GM23338 (cell line): ENCODE measurements at regions not wholly inside any gene's neighbourhood (a gene's known extent, or its start where the extent isn't known, plus 50 kb on each side); places are given as distances from the start of the nearest gene placed in this dataset.

Source experiments
- ATAC-seq: fragments of 200-7000 bp; cut with Tn5 transposase; 3 replicates; pipeline ENCODE4 v1.9.1; 2020
- DNase-seq: peaks from one replicate; pipeline ENCODE4 v3.0.0-alpha.2; 2015; ENCODE audit warnings: low spot score
- H2AFZ ChIP-seq: fragments of 200-600 bp; sonication (generic); 2 replicates; pipeline ENCODE4 v1.8.0; 2016; ENCODE audit warnings: antibody characterized with exemption, mild to moderate bottlenecking, moderate library complexity
- H3F3A ChIP-seq: fragments of 200-600 bp; sonication (generic); replicated peaks from 2 replicates; pipeline ENCODE4 v1.8.0; 2017; ENCODE audit warnings: antibody characterized with exemption, mixed run types, low read depth
- H3K27ac ChIP-seq: fragments of 200-600 bp; sonication (generic); 2 replicates; pipeline ENCODE4 v1.6.1; 2016; ENCODE audit warnings: low read depth
- H3K27me3 ChIP-seq: fragments of 200-600 bp; sonication (generic); 2 replicates; pipeline ENCODE4 v1.8.0; 2016; ENCODE audit warnings: mild to moderate bottlenecking, mixed run types, moderate library complexity; ENCODE audit not compliant: insufficient read depth
- H3K36me3 ChIP-seq: fragments of 200-600 bp; sonication (generic); 2 replicates; pipeline ENCODE4 v1.8.0; 2016; ENCODE audit warnings: mild to moderate bottlenecking; ENCODE audit not compliant: insufficient read depth
- H3K4me1 ChIP-seq: fragments of 200-600 bp; sonication (generic); 2 replicates; pipeline ENCODE4 v1.8.0; 2016; ENCODE audit warnings: mild to moderate bottlenecking, moderate library complexity; ENCODE audit not compliant: insufficient read depth
- H3K4me2 ChIP-seq: fragments of 200-600 bp; sonication (generic); 2 replicates; pipeline ENCODE4 v1.7.1; 2017; ENCODE audit warnings: mixed run types
- H3K4me3 ChIP-seq: fragments of 200-600 bp; sonication (generic); 2 replicates; pipeline ENCODE4 v1.6.1; 2016; ENCODE audit warnings: mixed run types
- H3K79me2 ChIP-seq: fragments of 200-600 bp; sonication (generic); replicated peaks from 2 replicates; pipeline ENCODE4 v1.8.0; 2017; ENCODE audit warnings: mild to moderate bottlenecking; ENCODE audit not compliant: insufficient read depth
- H3K9me2 ChIP-seq: fragments of 200-600 bp; sonication (generic); 2 replicates; pipeline ENCODE4 v1.8.0; 2017; ENCODE audit not compliant: insufficient read depth
- H4K20me1 ChIP-seq: fragments of 200-600 bp; sonication (generic); replicated peaks from 2 replicates; pipeline ENCODE4 v1.8.0; 2017; ENCODE audit warnings: mild to moderate bottlenecking; ENCODE audit not compliant: insufficient read depth
- H3K27ac Mint-ChIP-seq: 2 replicates; pipeline ENCODE4 v1.8.0; 2020; ENCODE audit warnings: inconsistent platforms, mild to moderate bottlenecking, moderate library complexity, mixed read lengths
- H3K27me3 Mint-ChIP-seq: 3 replicates; pipeline ENCODE4 v1.8.0; 2022; ENCODE audit warnings: low read depth, mild to moderate bottlenecking, moderate library complexity, mixed read lengths, inconsistent platforms; ENCODE audit not compliant: insufficient read depth, poor library complexity
- H3K36me3 Mint-ChIP-seq: 3 replicates; pipeline ENCODE4 v1.8.0; 2021; ENCODE audit warnings: low read depth, mild to moderate bottlenecking, inconsistent platforms, moderate library complexity, mixed read lengths
- H3K4me1 Mint-ChIP-seq: 3 replicates; pipeline ENCODE4 v1.8.0; 2020; ENCODE audit warnings: mild to moderate bottlenecking, inconsistent platforms, mixed read lengths
- H3K4me3 Mint-ChIP-seq: 3 replicates; pipeline ENCODE4 v1.8.0; 2021; ENCODE audit warnings: moderate library complexity, mild to moderate bottlenecking, inconsistent platforms, mixed read lengths
- H3K9me3 Mint-ChIP-seq: 3 replicates; pipeline ENCODE4 v1.8.0; 2020; ENCODE audit warnings: moderate library complexity, mild to moderate bottlenecking, inconsistent platforms, mixed read lengths
- EZH2phosphoT487 ChIP-seq: fragments of 200-600 bp; sonication (generic); IDR thresholded peaks from one replicate; pipeline ENCODE4 v1.8.1; 2018; ENCODE audit warnings: antibody characterized with exemption; ENCODE audit not compliant: unreplicated experiment
- JUNB ChIP-seq: IDR thresholded peaks from one replicate; pipeline ENCODE4 v1.6.1; 2016; ENCODE audit warnings: antibody characterized with exemption; ENCODE audit not compliant: unreplicated experiment
- REST ChIP-seq: IDR thresholded peaks from one replicate; pipeline ENCODE4 v1.6.1; 2018; ENCODE audit warnings: antibody characterized with exemption; ENCODE audit not compliant: unreplicated experiment
- ZNF114 ChIP-seq: fragments of 250-450 bp; sonication (Bioruptor Pico); IDR thresholded peaks from 2 replicates; pipeline ENCODE4 v1.5.0; 2020; ENCODE audit warnings: mild to moderate bottlenecking, moderate library complexity
- TF ChIP-seq, protein P1 (sequence below), 2 experiments: fragments of 200-600 bp in 1 of 2; sonication (generic) in 1 of 2; conservative IDR thresholded peaks; 2 replicates each; pipeline versions ENCODE4 v1.5.1 to v1.6.1; 2016 to 2017; ENCODE audit warnings: antibody characterized with exemption in 2 of 2, low read depth in 2 of 2, mild to moderate bottlenecking in 2 of 2, moderate library complexity in 1 of 2

DNA sequence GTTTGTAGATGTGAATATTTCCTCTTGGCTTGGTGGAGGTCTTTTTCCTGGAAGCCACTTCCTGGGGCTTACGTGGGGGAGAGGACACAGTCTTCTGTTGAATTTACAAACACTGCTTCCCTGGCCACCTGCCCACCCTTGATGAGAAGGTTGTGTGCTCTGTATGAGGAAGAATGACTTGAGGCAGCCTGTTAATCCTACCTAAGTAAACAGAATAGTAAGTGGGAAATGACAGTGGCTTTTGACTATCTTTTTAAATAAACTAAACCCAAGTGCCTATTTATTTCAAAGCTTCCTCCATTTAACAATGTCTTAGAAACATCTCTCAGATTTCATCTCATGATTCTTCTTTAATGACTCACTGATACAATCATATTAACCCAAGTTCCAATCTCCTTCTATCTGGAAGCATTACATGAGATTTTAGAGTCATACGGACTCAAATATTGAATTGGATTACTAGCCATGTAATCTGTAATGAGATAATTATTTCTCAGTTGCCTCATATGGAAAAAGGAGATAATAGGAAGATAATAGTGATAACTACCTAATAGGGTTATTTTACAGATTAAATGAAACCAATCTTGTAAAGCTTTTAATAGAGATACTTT is 96.6 kb upstream of the SMIM36 start:
- TF ChIP-seq, protein P1, sequence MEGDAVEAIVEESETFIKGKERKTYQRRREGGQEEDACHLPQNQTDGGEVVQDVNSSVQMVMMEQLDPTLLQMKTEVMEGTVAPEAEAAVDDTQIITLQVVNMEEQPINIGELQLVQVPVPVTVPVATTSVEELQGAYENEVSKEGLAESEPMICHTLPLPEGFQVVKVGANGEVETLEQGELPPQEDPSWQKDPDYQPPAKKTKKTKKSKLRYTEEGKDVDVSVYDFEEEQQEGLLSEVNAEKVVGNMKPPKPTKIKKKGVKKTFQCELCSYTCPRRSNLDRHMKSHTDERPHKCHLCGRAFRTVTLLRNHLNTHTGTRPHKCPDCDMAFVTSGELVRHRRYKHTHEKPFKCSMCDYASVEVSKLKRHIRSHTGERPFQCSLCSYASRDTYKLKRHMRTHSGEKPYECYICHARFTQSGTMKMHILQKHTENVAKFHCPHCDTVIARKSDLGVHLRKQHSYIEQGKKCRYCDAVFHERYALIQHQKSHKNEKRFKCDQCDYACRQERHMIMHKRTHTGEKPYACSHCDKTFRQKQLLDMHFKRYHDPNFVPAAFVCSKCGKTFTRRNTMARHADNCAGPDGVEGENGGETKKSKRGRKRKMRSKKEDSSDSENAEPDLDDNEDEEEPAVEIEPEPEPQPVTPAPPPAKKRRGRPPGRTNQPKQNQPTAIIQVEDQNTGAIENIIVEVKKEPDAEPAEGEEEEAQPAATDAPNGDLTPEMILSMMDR (conservative IDR thresholded peaks at IDR 0.05; ENCODE audit: low read depth in 2 of 2), result no peak
- TF ChIP-seq REST (no peak), EZH2phosphoT487 (no peak)
- no peaks in the 10 kb centered on the region for H3F3A ChIP-seq
- ATAC-seq, result no peak
- Mint-ChIP-seq H3K9me3 (no peaks in the 10 kb centered on the region), H3K4me3 (no peak overlapping the region), H3K36me3 (no peaks in the 10 kb centered on the region), H3K4me1 (peaks cover 9% of the 10 kb centered on the region), H3K27ac (no peak overlapping the region), H3K27me3 (peaks cover 2% of the 10 kb centered on the region)
- H3K4me1 ChIP-seq, result peaks cover 4% of the 10 kb centered on the region; the same call in 1 of the 2 replicates
- no peaks in the 10 kb centered on the region for H3K79me2 ChIP-seq
- no peak overlapping the region for H3K27ac ChIP-seq
- H3K4me3 ChIP-seq, result no peak overlapping the region
- peaks cover 9% of the 10 kb centered on the region for H3K9me2 ChIP-seq
- H3K4me2 ChIP-seq, result no peak overlapping the region
- DNase-seq, result no peak
- no peaks in the 10 kb centered on the region for H4K20me1 ChIP-seq
- H3K27me3 ChIP-seq, result no peaks in the 10 kb centered on the region
- no peaks in the 10 kb centered on the region for H3K36me3 ChIP-seq
- no peak overlapping the region for H2AFZ ChIP-seq

GRCh38 chr17:55606488-55606815 is 95.2 kb upstream of the SMIM36 start:
- TF ChIP-seq REST (no peak), JUNB (no peak), ZNF114 (no peak)
- H3K36me3 ChIP-seq, result no peaks in the 10 kb centered on the region
- H3K27me3 ChIP-seq, result no peaks in the 10 kb centered on the region
- Mint-ChIP-seq H3K4me1 (peaks cover 15% of the 10 kb centered on the region), H3K27me3 (peaks cover 4% of the 10 kb centered on the region), H3K36me3 (no peaks in the 10 kb centered on the region), H3K4me3 (no peak overlapping the region), H3K9me3 (no peaks in the 10 kb centered on the region), H3K27ac (no peak overlapping the region; the same call in 1 of the 2 replicates)
- no peaks in the 10 kb centered on the region for H3F3A ChIP-seq
- H3K4me1 ChIP-seq, result peaks cover 9% of the 10 kb centered on the region; the same call in 1 of the 2 replicates
- H4K20me1 ChIP-seq, result no peaks in the 10 kb centered on the region
- H2AFZ ChIP-seq, result no peak overlapping the region
- H3K4me2 ChIP-seq, result no peak overlapping the region
- no peaks in the 10 kb centered on the region for H3K79me2 ChIP-seq
- H3K27ac ChIP-seq, result no peak overlapping the region
- DNase-seq (no peak), ATAC-seq (no peak)
- H3K9me2 ChIP-seq, result peaks cover 9% of the 10 kb centered on the region
- H3K4me3 ChIP-seq, result no peak overlapping the region
